Right renal cortex interstitium (tissue), 3 donors: ENCODE measurements at regions not wholly inside any gene's neighbourhood (a gene's known extent, or its start where the extent isn't known, plus 50 kb on each side); places are given as distances from the start of the nearest gene placed in this dataset.

ENCODE experiments used
- DNase-seq, 3 donors: peaks; one replicate each; pipeline ENCODE4 v3.0.0-alpha.2; 2013; ENCODE audit warnings: low read depth in 3 of 3, low spot score in 2 of 3

GRCh38 chr12:97173688-97174410 lies 266.8 kb downstream of the NEDD1 start:
- no peak for DNase-seq

DNA sequence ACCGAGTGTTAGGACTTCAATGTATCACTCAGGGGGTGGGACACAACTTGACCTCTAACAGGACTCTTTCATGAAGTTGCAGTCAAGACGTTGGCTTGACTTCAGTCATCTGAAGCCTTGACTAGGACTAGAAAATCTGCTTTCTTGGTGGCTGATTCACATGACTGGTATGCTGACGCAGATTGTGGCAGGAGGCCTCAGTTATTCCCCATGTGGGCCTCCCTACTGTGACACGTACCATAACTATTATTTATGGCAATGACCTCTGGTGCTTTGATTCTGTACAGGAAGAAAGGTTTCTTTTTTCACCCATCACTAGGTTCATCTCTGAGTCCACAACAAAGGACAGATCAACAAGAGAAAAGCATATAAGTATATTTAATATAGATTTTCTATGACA lies 270.4 kb downstream of the NEDD1 start:
- DNase-seq: no peak

DNA sequence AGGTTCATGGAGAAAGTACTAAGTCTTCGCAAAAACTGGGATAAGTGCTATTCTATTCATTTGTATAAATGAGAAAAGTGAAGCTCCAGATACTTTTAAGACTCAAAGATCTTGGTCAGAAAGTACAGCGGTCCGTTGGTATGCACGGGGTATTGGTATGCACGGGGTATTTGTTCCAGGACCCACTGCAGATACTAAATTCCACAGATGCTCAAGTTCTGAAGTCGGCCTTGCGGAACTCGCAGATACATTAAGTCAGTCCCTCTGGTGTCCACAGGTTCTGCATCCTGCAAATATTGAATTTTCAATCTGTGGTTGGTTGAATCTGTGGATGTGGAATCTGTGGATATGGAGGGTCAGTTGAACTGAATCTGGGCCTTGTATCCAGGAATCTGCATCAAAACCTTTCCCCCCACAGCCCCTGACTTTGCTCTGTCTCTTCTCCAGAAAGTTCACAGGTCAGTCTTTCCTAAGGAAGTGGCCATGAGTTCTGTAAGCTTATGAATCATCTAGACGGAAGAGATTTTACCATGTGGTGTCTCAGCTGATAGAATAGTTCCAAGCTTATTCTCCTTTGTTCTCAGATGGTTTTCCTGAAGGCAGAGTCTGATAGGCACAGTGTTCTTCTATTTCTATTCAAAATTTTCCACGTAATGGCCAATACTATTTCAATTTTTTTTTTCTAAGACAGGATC lies 274.7 kb downstream of the NEDD1 start:
- no peak for DNase-seq

DNA sequence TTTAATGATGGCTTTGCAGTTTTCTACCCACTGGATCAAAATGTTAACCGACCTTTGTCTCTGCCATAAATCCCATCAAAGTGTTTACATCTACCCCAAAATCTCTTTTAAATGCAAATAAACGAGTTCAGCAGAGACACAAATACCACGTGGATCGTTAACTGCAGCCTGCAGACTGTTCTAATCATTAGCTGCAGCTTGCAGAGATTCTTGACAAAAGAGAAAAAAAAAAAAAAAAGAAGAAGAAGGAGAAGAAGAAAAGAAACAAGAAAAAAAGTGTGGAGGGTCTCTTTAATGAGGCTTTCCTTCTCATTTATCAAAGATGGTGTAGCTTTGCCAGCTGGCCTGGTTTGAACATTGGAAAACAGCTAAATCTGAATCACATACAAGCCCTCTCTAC lies 275.7 kb downstream of the NEDD1 start:
- DNase-seq: no peak

- DNase-seq: no peak
Measured at GRCh38 chr12:97184127-97184773, 277.2 kb downstream of the NEDD1 start.

DNA sequence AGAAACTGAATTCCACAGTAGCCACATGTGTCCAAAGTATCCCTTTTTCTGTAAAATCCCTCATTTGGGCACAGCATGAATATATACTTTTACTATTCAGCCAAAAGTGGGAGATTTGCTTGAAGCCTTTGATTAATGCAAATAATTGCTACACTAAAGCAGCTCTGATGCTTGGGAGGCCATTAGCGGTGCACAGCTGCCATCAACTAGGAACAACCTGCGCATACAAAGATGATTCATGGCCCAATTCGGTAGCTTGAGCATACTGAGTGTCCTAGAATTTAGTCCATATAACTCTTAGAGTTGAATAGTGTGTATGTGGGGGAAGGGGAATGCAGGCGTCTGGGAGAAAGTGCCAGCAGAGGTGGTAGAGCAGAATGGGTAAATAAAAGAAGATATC lies 277.0 kb upstream of the RMST start:
- no peak for DNase-seq

DNA sequence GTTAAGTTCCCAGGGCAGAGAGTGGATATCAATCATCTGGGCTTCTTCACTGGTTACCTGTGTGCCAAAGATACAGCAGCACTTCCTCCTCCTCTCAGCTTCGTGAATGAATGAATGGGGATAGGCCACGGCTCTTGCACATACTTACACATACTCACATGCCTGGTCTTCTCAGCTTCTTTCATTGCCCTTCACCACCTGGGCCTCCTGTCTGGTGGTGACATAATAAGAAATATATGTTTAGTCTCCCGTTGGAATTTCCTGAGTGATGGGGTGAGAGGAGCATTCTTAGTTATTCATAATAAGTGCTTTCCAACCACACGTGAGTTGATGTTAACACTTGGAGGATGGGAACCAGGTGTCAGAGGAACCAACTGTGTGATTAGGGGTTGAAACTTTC lies 268.1 kb upstream of the RMST start:
- no peak for DNase-seq

DNA sequence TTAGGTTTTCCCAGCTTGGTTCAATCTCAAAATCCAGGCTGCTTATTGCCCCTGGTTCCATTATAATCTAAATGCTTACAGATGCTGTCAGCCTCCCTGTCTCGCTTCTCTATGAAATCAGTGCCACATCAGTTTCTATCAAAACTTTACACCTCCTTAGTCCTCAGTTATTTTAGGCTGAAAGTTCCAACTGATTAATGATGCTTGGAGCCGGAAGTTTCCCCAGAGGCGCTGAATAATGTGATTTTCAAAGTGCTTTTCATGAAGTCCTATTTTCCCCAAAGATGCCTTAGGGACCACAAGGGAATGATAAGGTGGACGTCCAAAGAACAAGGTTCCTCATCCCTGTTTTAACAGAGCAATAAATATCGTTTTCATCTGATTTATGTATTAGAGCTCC lies 262.4 kb upstream of the RMST start:
- peak in 2 of 3 donors; percentile 8 to 36 for DNase-seq

DNA sequence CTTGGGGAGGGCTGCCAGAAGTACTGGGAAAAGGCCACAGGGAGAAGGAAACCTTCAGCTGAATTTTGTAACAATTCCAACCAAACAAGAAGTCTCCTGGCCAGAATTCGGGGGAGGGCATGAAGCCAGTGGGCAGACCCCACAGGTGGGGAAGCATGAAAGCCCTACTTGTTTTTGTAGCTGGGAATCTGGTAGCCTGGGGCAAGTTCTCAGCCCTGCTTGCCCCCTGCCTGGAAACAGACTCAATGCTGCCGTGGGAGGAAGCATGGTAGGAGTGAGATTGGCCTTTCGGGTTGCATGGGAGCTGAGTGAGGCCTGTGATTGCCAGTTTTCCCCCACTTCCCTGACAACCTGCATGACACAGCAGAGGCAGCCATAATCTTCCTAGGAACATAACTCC lies 259.2 kb upstream of the RMST start:
- DNase-seq: no peak

DNA sequence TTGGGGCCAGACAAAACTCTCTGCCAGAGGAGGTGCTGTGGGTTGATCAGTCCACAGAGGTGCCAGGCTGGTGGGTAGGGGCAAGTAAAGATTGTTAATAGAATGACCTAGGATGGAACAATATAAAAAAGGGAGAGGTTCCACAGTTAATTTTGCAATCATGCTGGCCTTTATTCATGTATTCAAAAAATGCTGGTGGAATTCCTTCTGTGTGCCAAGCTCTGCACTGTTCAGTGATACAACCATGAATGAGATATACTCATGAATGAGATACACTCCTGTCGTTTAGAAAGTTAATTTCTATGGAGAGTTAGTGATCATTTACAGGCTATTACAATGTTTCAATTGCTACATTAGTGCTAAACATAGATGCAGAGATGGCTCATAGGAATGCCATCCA lies 252.6 kb upstream of the RMST start:
- DNase-seq: no peak

DNA sequence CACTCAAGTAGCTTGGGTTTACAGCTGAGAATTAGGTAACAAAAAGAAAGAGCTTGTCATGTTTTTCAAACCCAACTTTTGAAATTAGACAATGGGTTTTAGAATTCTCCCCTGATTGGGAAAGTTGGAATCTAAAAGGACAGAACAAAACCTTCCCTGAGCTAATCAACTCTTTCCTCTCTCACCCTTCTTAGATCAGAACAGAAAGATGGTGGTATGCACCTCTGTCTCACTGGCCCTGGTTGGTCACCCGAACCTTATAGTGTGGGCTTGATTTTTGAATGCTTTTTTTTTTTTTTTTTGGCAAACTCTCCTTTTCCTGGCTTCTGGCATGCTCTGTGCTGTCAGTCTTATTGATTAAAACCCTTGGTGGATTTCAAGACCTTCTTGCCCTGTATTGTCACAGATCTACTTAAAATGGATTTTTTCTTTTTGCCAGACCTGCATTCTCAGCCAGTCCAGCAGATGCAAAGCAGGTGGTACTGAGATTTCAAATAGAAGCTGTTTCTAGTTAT lies 251.1 kb upstream of the RMST start:
- DNase-seq: no peak

DNA sequence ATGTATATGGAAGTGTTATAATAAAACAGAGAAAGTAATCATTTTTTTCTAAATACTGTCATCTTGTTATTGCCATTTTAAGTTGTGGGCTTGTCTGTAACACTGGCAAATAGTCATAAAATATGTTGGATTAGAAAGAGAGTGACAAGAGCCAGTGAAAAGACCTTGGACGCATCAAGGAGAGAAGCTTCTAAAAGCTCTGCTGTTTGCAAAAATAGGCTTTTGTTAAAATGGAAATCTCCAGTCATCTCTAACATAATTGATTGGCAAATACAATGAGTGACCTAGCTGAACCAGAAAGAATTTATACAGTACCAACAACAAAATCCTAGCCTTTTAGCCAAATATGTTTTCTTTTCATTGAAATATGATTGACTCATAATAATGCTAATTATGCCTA lies 245.8 kb upstream of the RMST start:
- DNase-seq: no peak

GRCh38 chr12:97222391-97222790 lies 240.2 kb upstream of the RMST start:
- no peak for DNase-seq

GRCh38 chr12:97223419-97223818 lies 239.2 kb upstream of the RMST start:
- DNase-seq: no peak

GRCh38 chr12:97229004-97229403 lies 233.6 kb upstream of the RMST start:
- DNase-seq: no peak

DNA sequence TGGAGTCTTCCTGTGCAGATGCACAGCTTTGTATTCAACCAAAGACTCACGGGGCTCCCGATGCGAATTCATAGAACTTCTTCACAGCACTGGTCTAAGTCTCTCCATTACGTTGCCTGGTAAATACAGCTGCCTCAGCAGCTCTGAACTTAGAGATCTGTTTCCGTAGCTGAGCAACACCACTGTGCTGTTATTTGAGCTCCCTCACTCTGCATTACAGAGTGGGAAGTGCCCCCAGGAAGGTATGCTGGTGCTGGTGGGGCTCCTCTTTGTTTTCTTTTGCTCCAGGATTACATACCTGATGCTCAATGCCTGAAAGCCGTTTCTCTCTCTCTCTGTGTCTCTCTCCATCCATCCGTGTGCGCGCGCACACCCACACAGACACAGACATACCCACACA lies 227.5 kb upstream of the RMST start:
- DNase-seq: peak; percentile 5 to 23 (median 15)

DNA sequence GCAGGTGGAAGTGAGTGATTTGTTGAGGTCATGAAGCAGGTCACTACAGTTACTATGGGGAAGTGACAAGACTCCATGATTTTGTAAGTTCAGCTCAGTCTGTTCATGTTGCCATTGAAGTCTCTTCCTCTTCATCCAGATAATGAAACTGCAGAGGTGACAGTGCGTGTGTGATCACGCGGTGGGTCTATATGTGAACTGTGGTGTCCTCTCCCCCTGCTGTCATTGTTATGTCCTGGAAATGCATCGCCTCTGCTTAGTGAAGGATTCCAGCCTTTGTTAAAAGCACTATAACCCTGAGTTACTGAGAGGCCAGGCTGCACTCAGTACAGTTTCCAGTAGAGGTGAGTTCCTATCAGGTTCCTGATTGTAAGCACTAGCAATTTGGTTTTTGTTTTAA lies 216.2 kb upstream of the RMST start:
- no peak for DNase-seq

DNA sequence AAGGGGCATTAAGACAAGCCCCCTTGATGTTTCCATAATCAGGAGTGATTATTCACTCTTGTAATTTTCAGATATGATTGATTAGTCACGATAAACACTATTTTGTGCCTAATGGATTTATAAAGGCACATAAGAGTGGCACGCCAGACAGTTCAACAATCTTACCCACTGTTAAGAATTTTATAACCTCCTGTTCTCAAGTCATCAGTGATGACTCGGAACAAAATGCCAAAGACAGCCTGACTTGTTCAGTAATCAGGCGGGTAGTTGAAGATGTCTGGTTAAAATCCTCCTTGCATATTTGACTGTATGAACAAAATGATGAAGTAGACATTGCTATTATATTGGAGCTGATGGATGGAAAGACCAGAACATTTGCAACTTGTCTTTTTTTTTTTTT lies 212.1 kb upstream of the RMST start:
- no peak for DNase-seq

- DNase-seq: no peak
Measured at GRCh38 chr12:97257726-97258125, 204.9 kb upstream of the RMST start.

DNA sequence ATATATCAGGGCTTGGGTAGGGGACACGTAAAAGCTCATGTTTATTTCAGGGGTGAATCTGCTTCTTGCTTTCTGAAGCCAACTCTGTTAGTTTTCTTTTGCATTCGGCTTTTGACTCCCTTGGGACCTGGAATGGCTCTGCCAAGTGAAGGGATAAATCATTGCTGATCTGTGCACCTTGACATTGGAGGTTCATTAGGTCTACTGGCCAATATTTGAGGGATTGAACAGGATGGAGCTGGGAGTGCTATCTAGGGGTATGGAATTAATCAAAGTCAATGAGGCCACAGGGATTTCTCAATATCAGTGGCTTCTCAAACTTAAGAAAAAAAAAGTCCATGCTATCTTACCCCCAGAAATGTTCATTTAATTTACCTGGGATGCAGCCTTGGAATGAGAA lies 203.5 kb upstream of the RMST start:
- no peak for DNase-seq

DNA sequence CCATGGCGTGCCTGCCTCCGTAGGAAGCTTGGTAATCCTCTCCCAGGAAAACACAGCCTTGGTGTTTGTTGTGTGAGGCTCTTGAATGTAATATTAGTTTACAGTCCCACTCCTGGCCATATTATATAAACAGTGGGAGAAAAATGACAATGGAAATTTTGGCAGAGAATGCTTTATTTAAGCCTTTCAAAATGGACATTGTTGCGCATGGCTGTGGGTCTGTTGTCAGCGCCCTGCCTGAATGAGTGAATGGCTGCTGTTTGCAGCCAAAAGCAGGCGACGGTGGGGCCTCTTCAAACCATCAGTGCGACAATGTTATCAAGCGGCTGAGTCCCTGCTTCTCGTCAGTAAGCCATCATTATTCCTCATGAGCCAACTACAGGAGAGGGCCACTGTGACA lies 201.8 kb upstream of the RMST start:
- DNase-seq: no peak

- no peak for DNase-seq
Measured at GRCh38 chr12:97267166-97267565, 195.4 kb upstream of the RMST start.
